GM06990 (cell line): ENCODE measurements at regions not wholly inside any gene's neighbourhood (a gene's known extent, or its start where the extent isn't known, plus 50 kb on each side); places are given as distances from the start of the nearest gene placed in this dataset.
"Not testable (repeated sequence)": the region's sequence is repeated elsewhere in the genome, so short reads cannot be mapped to it uniquely, and the experiment has no call there.

Source experiments
- DNase-seq: peaks from one replicate; pipeline ENCODE4 v3.0.0-alpha.2; 2011; ENCODE audit not compliant: insufficient read length; ENCODE audit errors: extremely low read depth
- H3K27me3 ChIP-seq: replicated peaks from 2 replicates; pipeline ENCODE4 v1.6.0; 2011; ENCODE audit warnings: low read length; ENCODE audit not compliant: control insufficient read depth, insufficient read depth
- H3K36me3 ChIP-seq: 2 replicates; pipeline ENCODE4 v1.5.1; 2011; ENCODE audit warnings: low read length; ENCODE audit not compliant: control insufficient read depth, insufficient read depth
- H3K4me3 ChIP-seq: replicated peaks from 2 replicates; pipeline ENCODE4 v1.5.1; 2011; ENCODE audit warnings: low read depth, mild to moderate bottlenecking, control low read depth, low read length
- TF ChIP-seq, protein P1 (sequence below): IDR thresholded peaks from 2 replicates; pipeline ENCODE4 v1.5.1; 2011; ENCODE audit warnings: low read length, control low read depth, mild to moderate bottlenecking, inconsistent platforms; ENCODE audit not compliant: insufficient read depth, poor library complexity, severe bottlenecking

DNA sequence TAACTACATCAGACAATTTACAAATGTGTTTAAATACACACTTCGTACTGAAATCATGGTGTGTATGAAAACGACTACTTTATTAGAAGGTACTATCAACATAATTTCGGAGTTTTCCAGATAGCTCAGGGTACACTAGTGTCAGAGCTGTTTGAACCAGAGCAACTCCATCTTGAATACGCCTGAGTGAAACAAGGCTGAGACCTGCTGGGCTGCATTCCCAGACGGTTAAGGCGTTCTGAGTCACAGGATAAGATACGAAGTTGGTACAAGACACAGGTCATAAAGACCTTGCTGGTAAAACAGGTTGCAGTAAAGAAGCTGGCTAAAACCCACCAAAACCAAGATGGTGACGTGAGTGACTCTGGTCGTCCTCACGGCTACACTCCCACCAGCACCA is 167.6 kb downstream of the THBS2 start:
- TF ChIP-seq, protein P1, sequence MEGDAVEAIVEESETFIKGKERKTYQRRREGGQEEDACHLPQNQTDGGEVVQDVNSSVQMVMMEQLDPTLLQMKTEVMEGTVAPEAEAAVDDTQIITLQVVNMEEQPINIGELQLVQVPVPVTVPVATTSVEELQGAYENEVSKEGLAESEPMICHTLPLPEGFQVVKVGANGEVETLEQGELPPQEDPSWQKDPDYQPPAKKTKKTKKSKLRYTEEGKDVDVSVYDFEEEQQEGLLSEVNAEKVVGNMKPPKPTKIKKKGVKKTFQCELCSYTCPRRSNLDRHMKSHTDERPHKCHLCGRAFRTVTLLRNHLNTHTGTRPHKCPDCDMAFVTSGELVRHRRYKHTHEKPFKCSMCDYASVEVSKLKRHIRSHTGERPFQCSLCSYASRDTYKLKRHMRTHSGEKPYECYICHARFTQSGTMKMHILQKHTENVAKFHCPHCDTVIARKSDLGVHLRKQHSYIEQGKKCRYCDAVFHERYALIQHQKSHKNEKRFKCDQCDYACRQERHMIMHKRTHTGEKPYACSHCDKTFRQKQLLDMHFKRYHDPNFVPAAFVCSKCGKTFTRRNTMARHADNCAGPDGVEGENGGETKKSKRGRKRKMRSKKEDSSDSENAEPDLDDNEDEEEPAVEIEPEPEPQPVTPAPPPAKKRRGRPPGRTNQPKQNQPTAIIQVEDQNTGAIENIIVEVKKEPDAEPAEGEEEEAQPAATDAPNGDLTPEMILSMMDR = no peak
- DNase-seq = no peak
- Histone ChIP-seq H3K27me3 (no peaks in the 10 kb centered on the region), H3K4me3 (no peak overlapping the region), H3K36me3 (no peaks in the 10 kb centered on the region)

GRCh38 chr6:169085466-169085865 is 168.2 kb downstream of the THBS2 start:
- DNase-seq = no peak
- no peak overlapping the region for H3K4me3 ChIP-seq
- H3K36me3 ChIP-seq = no peaks in the 10 kb centered on the region
- TF ChIP-seq, protein P1 = no peak
- H3K27me3 ChIP-seq = no peaks in the 10 kb centered on the region

GRCh38 chr6:169084557-169084956 is 169.1 kb downstream of the THBS2 start:
- DNase-seq, H3K36me3 ChIP-seq, H3K27me3 ChIP-seq, H3K4me3 ChIP-seq: not testable (repeated sequence)

- DNase-seq = no peak
- Histone ChIP-seq H3K27me3 (no peaks in the 10 kb centered on the region), H3K4me3 (no peak overlapping the region), H3K36me3 (no peaks in the 10 kb centered on the region)
- TF ChIP-seq, protein P1 = no peak
Observed at GRCh38 chr6:169084067-169084466, 169.6 kb downstream of the THBS2 start.

DNA sequence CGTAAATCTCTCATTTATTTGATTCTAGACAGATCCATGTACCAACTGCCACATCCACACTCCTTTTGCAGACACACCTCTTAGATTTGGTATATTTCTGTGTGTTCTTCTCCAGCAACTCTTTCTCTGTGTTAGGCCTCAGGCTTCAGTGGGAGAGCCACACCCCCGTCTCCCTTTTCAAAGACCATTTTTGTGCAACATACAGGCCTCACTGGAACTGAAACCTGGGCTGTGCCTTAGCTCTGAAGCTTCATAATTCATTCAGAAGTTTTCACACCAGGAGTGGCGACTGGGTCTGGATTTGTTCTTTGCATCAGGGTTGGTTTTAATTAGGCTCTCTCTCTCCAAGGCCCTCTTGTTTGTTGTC is 170.2 kb downstream of the THBS2 start:
- TF ChIP-seq, protein P1 = no peak
- no peaks in the 10 kb centered on the region for H3K36me3 ChIP-seq
- no peak for DNase-seq
- no peaks in the 10 kb centered on the region for H3K27me3 ChIP-seq
- no peak overlapping the region for H3K4me3 ChIP-seq

DNA sequence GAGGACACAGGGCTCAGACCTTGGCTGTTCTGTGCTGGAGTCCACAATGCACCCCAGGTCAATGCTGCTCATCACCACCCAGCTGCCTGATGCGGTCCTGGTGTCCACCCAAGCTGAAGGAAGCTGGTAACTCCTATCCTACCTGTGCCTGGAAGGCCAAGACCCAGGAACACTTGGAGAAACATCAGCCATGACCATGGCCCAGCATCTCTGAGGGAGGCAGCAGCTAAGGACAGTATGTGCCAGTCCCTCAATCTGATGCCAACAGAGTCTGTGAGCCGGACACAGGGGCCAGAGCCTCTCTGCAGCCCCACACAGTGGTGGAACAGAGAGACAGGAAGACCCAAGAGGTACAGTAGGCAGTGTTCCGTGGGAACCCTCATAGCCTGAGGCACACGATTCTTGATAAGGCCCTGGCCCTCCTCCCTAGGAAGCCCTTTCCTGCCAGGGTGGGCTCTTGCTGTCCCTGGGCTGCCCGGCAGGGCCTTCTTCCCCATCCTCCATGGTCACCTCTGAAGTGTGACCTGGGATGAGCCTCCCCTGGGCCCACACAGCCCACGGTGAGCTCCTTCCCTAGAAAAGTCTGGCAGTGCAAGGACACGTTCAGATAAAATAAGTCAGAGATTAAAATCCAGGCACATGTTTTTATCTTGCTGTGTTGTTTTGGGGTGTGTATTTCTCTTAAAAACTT is 170.7 kb downstream of the THBS2 start:
- no peak overlapping the region for H3K4me3 ChIP-seq
- TF ChIP-seq, protein P1 = no peak
- no peak for DNase-seq
- no peaks in the 10 kb centered on the region for H3K36me3 ChIP-seq
- no peaks in the 10 kb centered on the region for H3K27me3 ChIP-seq
